HTR-8/SVneo (cell line): ENCODE measurements at regions not wholly inside any gene's neighbourhood (a gene's known extent, or its start where the extent isn't known, plus 50 kb on each side); places are given as distances from the start of the nearest gene placed in this dataset.

ENCODE experiments used
- DNase-seq: peaks from one replicate; pipeline ENCODE4 v3.0.0; 2011; ENCODE audit warnings: low spot score, mixed read lengths; ENCODE audit not compliant: insufficient read length
- FAIRE-seq: peaks from 2 replicates; lab custom pipeline; 2011; peaks lifted over from hg19 to GRCh38; lab: Jason Lieb, UNC

DNA sequence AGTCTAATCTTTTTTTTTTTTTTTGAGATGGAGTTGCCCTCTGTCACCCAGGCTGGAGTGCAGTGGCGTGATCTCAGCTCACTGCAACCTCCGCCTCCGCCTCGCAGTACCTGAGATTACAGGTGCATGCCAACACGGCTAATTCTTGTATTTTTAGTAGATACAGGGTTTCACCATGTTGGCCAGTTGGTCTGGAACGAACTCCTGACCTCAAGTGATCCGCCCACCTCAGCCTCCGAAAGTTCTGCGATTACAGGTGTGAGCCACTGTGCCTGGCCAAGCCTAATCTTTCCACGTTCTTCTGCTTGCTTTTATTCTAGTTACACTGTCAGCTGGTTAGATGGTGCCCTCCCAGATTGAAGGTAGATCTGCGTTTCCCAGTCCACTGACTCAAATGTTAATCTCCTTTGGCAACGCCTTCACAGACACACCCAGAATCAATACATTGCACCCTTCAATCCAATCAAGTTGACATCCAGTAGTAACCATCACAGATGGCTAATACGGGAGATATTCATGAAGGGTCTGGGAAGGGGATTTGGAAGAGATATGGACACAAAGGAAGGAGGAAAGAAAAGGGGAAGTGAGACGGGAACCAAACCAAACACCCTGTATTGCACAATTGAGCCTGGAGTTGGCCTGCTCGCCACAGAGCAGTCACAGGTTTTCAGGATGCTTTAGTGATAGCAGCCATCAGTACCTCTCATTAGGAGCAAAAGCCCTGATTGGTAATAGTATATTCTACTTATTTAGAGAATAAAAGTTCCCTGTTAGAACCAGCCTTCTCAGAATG lies 229.8 kb downstream of the PIK3C3 start:
- no peak for DNase-seq
- no peak for FAIRE-seq

GRCh38 chr18:42185486-42185885 lies 230.5 kb downstream of the PIK3C3 start:
- FAIRE-seq (no peak), DNase-seq (no peak)

- FAIRE-seq (no peak), DNase-seq (no peak)
Observed at GRCh38 chr18:42187611-42188380, 232.8 kb downstream of the PIK3C3 start.

GRCh38 chr18:42190643-42191042 lies 235.6 kb downstream of the PIK3C3 start:
- FAIRE-seq: no peak
- no peak for DNase-seq

DNA sequence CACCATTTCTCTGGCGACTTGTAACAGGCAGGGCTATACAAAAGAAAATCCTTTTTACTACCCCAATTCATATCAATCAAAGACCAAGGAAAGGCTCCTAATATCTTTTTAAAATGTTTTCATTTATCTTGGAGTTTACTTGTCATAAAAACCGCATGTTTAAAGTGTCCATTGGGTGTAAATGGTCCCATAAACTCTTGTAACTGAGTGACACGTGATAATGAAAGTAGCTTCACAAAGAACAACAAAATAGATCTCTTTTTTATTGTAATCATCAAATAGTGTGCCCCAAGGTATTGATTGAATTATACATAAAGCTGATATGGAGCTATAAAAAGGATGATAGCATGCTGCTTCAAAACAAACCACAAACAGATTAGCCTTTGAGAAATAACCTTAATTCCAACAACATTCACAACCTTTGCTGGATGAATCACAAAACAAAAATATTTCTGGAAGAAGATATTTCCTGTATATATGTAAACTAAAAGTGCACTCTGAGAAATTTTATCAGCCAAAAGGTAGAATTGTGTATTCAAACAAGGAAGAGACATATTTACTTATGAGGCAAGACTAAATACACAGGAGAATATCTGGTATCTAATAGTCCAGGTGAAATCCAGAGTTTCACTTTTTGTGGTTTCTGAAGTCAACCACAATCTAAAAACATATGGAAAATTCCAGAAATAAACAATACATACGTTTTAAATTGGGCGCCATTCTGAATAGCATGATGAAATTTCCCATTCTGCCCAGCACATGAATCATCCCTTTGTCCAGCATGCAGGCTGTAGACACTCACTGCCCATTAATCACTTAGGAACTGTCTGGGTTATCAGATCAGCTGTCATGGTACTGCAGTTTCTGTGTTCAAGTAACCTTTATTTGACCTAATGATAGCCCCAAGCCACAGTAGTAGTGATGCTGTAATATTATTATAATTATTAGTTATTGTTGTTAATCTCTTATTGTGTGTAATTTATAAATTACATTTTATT lies 237.5 kb downstream of the PIK3C3 start:
- FAIRE-seq (no peak), DNase-seq (no peak)

- FAIRE-seq (no peak), DNase-seq (no peak)
Observed at GRCh38 chr18:42196651-42197050, 241.6 kb downstream of the PIK3C3 start.

DNA sequence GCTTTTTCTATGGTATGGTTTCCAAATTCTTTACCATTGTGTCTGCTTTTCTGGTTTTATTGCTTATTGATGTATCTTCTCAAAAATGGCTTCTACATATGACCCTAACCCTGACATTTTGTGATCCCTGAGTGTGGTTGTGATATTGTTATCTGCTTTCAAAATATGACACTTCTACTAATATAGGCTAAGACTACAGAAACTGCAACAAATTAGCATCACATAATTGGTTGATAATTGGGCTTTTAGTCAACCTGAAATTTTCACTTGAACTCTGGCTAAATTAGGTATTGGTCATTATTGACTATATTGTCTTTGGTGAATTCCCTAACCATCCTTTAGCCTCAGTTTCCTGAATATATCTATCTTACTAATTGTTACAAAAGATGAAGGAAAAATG lies 246.1 kb downstream of the PIK3C3 start:
- no peak for DNase-seq

GRCh38 chr18:42211201-42211600 lies 256.2 kb downstream of the PIK3C3 start:
- FAIRE-seq: no peak

More for the DNA sequence above, 246.1 kb downstream of the PIK3C3 start:
- no peak for FAIRE-seq

DNA sequence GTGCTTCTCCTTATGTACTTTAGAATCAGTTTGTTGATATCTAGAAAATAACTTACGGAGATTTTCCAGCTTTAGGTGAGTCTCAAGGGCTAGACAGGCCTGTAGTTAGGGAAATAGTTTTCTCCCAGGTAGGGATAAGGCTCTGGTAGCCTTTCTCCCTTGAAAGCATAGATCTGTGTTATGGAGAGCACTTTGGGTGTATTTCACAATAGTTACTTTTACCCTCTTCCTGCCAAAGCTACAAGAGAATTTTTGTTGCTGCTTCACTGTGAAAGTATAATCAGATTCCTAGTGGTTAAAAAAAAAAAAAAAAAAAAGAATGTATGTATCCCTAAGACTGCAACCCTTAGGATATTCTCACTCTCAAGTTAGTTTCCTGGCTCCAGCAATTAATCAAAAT lies 267.5 kb downstream of the PIK3C3 start:
- DNase-seq (no peak), FAIRE-seq (no peak)

More at GRCh38 chr18:42211201-42211600, 256.2 kb downstream of the PIK3C3 start:
- no peak for DNase-seq

GRCh38 chr18:42228581-42228980 lies 273.5 kb downstream of the PIK3C3 start:
- DNase-seq (no peak), FAIRE-seq (no peak)

- DNase-seq: no peak
- no peak for FAIRE-seq
Observed at GRCh38 chr18:42229211-42230210, 274.5 kb downstream of the PIK3C3 start.

DNA sequence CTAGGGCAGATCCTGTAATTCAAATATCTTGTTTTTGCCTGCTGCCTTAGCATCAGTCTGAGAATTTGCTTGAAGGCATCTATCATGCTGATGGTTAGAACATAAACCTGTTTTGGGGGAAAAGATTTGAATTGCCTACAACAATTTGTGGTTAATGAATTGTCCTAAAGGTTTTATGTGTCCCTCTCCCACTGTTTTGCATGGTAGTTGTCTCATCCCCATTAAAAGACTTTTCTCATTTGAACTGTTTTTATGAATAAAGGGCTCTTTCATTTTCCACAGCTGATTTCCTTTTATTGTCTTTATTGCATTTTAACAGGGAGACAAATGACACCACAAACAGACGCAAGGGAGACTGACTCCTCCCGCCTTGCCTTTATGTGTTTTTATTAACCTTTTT lies 275.6 kb downstream of the PIK3C3 start:
- FAIRE-seq (no peak), DNase-seq (no peak)

DNA sequence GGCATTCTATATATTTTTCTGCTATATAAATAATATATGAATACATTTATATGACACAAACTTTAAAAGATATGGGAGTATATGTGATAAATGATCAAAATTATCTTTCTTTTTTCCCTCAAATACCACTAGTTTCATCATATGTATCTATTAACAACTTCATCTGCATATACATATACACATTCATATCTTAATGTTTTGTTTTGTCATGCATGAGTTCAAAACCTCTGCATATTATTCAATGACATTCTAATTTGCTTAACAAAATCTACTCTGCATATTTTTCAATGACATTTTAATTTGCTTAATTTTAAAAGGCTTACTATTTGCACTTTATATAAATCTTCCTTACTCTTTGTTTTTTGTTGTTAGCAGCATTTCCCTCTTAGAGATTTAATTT lies 276.2 kb downstream of the PIK3C3 start:
- no peak for DNase-seq
- FAIRE-seq: no peak

DNA sequence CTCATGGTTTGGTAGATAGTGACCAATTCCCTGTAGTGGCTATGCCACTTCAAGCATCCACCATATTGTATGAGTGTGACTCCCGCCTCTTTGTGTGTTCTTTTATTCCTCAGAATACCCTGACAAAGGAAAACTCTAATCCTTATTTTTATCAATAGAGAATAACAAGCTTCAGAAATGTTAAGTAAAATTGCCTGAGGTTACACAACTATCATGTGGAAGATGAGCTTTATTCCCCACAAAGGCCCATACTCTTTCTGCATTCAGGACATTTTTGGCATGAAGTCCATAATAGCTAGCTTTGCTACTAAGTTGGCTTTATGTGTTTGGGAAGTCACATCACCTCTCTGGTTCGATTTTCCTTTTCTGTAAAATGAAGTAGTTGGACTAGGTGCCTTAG lies 276.8 kb downstream of the PIK3C3 start:
- DNase-seq: no peak
- FAIRE-seq: no peak

DNA sequence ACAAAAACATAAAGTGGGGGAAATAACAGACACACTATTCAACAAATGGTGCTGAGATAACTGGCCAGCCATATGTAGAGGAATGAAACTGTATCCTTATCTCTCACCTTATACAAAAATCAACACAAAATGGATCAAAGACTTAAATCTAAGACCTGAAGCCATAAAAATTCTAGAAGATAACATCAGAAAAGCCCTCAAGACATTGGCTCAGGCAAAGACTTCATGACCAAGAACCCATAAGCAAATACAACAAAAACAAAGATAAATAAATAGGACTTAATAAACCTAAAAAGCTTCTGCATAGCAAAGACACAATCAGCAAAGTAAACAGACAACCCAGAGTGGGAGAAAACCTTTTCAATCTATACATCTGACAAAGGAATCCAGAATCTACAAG lies 278.9 kb downstream of the PIK3C3 start:
- FAIRE-seq (no peak), DNase-seq (no peak)

DNA sequence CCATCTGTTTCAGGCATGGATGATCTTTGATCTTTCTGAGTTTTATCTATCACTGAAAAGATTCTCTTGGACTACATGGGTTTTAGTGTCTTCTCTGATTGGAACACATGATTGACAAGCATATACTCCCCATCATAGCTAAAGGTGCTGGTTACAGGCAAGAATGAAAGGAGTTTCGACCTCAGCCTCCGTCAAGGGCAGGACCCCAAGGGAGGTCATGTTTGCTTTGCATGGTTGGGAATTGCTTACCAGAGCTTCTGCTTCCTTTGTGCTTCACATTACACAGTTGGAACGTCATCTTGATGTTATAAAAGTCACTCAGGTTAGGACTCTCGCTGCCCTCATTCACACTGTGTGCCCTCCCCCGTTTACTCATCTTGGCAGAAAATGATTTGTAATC lies 287.7 kb downstream of the PIK3C3 start:
- DNase-seq: no peak
- no peak for FAIRE-seq

GRCh38 chr18:42245137-42245536 lies 290.1 kb downstream of the PIK3C3 start:
- DNase-seq (no peak), FAIRE-seq (no peak)

DNA sequence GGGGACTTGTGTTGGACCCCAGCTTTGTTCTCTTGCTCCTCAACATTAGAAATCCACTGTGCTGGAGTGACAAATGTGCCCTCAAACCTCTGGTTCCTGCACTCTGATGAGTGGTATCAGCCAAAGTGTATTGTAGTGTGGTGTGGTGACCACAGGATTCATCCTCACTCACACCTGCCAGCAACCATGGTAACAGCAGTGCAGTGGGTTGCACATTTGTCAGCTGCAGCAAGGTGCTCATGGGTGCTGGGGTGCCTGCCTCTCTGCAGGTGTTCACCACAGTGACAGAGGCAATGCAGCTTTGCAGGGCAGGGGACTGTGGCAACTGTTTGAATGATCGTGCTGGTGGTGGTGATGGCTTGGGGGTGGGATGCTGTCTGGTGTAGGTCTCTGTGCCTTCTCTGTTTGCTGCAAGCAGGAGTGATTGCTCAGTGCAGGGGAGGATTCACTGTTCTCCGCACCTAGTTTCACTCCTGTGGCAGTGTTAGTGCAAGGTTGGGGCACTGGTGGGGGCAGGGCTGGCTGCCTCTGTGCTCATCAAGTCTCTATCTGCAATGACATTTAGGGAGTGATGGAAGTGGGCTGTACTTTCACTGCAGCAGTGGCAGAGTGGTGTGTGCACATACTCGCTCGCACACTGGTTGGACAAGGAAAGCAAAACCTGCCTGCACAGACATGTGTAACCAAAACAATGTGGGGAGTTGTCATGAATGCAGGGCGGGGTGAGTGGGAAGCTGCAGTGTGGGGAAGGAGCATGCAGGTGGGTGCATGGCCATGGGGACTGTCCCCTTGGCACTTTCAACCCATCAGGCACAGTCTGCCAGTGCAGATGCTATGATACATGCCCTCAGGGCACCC lies 301.1 kb downstream of the PIK3C3 start:
- FAIRE-seq (no peak), DNase-seq (no peak)
